Mucosa of descending colon (tissue), 3 donors: ENCODE measurements at regions not wholly inside any gene's neighbourhood (a gene's known extent, or its start where the extent isn't known, plus 50 kb on each side); places are given as distances from the start of the nearest gene placed in this dataset.

Experiments used
- ATAC-seq: fragments of 200-7000 bp; cut with Tn5 transposase; one replicate; pipeline ENCODE4 v1.9.1; 2020; ENCODE audit warnings: mild to moderate bottlenecking, moderate library complexity
- DNase-seq, 3 donors: peaks; one replicate each; pipeline ENCODE4 v3.0.0-alpha.2; 2020
- H3K36me3 ChIP-seq: fragments of 200-600 bp; one replicate; pipeline ENCODE4 v1.8.0; 2021; ENCODE audit warnings: low read depth, mild to moderate bottlenecking
- H3K4me1 ChIP-seq: fragments of 200-600 bp; one replicate; pipeline ENCODE4 v1.8.0; 2021; ENCODE audit warnings: low read depth, mild to moderate bottlenecking
- H3K4me3 ChIP-seq: fragments of 200-600 bp; one replicate; pipeline ENCODE4 v1.8.0; 2021; ENCODE audit warnings: mild to moderate bottlenecking
- H3K9me3 ChIP-seq: fragments of 200-600 bp; one replicate; pipeline ENCODE4 v1.8.0; 2021; ENCODE audit warnings: mild to moderate bottlenecking
- intact Hi-C, 2 donors: fragments of 100-400 bp; cut with DNase I in 1 of 2; cut with micrococcal nuclease in 1 of 2; formaldehyde crosslinking; loops; one replicate each; pipeline versions ENCODE4 v1.11.0 to v1.11.1; 2022; cut with DNase I, micrococcal nuclease
- TF ChIP-seq, protein P1 (sequence below): fragments of 200-600 bp; IDR thresholded peaks from one replicate; pipeline ENCODE4 v1.8.0; 2022; ENCODE audit warnings: antibody characterized with exemption, mild to moderate bottlenecking
- donor health status: DM: no; HTN: no; CAD: no; lungs with moderate emphysema.
- donor health status: DM: no; HTN: no; CAD: no.
- donor health status: DM: no; HTN: yes; CAD: no.

DNA sequence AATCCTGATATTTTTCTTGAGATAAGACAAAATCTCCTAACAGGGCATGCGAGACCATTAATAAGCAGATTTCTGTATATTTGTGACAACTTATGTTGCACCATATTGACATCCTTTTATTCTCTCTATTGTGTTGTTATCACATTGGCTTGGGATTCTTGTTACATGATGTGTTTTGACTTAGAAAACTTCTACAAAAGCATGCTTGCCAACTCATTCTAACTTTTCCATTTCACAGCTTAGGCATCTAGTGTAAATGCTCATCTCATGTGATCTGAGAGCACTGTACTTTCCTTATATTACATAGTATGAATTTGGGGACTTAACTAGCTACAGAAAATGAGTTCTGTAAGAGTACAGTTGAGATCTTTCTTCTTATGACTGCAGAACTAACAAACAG, 1040.7 kb upstream of the ADGRB3 start:
- intact Hi-C loops, result no loop called here
- DNase-seq (no peak), ATAC-seq (no peak)
- H3K36me3 ChIP-seq, result no peaks in the 10 kb centered on the region
- no peaks in the 10 kb centered on the region for H3K4me1 ChIP-seq
- TF ChIP-seq, protein P1, sequence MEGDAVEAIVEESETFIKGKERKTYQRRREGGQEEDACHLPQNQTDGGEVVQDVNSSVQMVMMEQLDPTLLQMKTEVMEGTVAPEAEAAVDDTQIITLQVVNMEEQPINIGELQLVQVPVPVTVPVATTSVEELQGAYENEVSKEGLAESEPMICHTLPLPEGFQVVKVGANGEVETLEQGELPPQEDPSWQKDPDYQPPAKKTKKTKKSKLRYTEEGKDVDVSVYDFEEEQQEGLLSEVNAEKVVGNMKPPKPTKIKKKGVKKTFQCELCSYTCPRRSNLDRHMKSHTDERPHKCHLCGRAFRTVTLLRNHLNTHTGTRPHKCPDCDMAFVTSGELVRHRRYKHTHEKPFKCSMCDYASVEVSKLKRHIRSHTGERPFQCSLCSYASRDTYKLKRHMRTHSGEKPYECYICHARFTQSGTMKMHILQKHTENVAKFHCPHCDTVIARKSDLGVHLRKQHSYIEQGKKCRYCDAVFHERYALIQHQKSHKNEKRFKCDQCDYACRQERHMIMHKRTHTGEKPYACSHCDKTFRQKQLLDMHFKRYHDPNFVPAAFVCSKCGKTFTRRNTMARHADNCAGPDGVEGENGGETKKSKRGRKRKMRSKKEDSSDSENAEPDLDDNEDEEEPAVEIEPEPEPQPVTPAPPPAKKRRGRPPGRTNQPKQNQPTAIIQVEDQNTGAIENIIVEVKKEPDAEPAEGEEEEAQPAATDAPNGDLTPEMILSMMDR, result no peak
- peaks cover 31% of the 10 kb centered on the region for H3K9me3 ChIP-seq
- no peak overlapping the region for H3K4me3 ChIP-seq

DNA sequence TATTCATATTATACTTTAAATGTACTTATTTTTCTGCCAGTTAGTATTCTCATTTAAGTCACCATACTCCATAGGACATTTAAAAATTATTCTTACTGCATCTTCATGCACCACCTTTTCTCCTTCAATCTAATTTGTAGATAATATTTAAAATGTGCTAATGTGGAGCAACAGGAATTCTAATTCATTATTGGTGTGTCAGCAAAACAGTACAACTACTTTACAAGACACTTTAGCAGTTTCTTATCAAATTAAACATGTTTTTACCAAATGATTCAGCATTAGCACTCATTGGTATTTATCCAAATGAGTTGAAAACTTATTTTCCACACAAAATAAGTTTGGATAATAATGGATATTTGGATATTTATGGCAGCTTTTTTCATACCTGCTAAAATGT, 1041.8 kb upstream of the ADGRB3 start:
- intact Hi-C loops, result no loop called here
- ATAC-seq (no peak), DNase-seq (no peak)
- H3K4me1 ChIP-seq, result no peaks in the 10 kb centered on the region
- no peak overlapping the region for H3K4me3 ChIP-seq
- H3K36me3 ChIP-seq, result no peaks in the 10 kb centered on the region
- peaks cover 25% of the 10 kb centered on the region for H3K9me3 ChIP-seq
- TF ChIP-seq, protein P1, result no peak

DNA sequence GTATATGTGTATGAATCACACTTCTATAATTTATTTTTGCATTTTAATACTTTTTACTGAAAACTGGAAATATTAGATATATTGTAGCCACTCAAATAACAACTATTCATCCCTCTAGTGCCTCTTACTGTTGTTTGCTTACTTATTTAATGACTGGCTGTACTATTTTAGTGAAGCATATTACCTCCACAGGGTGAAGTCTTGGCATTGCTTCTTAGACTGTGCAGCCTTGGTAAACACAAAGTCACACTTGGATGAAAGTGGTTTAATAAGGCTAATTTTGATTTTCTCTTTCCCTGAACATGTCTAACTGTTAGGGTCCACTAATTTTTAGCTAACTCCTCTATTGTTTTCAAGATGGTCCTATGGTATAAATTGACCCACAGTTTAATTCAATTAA, 1043.2 kb upstream of the ADGRB3 start:
- no peak for ATAC-seq
- no peaks in the 10 kb centered on the region for H3K36me3 ChIP-seq
- peaks cover 28% of the 10 kb centered on the region for H3K9me3 ChIP-seq
- H3K4me1 ChIP-seq, result no peaks in the 10 kb centered on the region
- TF ChIP-seq, protein P1, result no peak
- no peak overlapping the region for H3K4me3 ChIP-seq
- intact Hi-C loops, result no loop called here
- DNase-seq, result no peak

- Histone ChIP-seq H3K36me3 (no peaks in the 10 kb centered on the region), H3K9me3 (peaks cover 11% of the 10 kb centered on the region), H3K4me1 (no peaks in the 10 kb centered on the region), H3K4me3 (no peak overlapping the region)
- DNase-seq (no peak), ATAC-seq (no peak)
- intact Hi-C loops, result no loop called here
- TF ChIP-seq, protein P1, result no peak
These were observed 1067.2 kb upstream of the ADGRB3 start for GRCh38 chr6:67567842-67568241.

GRCh38 chr6:67563671-67564070, 1071.4 kb upstream of the ADGRB3 start:
- Histone ChIP-seq H3K36me3 (no peaks in the 10 kb centered on the region), H3K4me1 (no peaks in the 10 kb centered on the region), H3K9me3 (peaks cover 20% of the 10 kb centered on the region), H3K4me3 (no peak overlapping the region)
- ATAC-seq (no peak), DNase-seq (no peak)
- intact Hi-C loops, result no loop called here
- TF ChIP-seq, protein P1, result no peak

DNA sequence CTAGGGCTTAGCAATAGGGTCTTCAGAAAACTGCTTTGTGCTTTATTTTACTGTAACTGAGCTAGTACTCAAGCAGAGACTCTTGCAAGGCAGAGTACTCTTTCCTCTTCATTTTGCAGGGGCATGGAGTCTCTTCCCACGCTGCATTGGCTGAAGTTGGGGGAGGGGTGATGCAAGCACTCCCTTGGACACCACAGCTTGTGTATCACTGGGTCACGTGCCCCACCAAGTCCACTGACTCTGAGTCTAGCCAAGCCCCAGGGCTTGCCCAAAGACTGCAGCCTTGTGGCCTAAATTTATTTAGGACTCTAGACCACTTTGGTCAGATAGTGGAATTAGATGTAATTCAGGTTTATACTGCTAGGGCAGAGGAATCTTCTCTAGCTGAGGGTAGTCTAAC, 1075.0 kb upstream of the ADGRB3 start:
- DNase-seq (no peak), ATAC-seq (no peak)
- TF ChIP-seq, protein P1, result no peak

More for the DNA sequence above, 1075.0 kb upstream of the ADGRB3 start:
- Histone ChIP-seq H3K9me3 (peaks cover 37% of the 10 kb centered on the region), H3K36me3 (no peaks in the 10 kb centered on the region), H3K4me1 (no peaks in the 10 kb centered on the region), H3K4me3 (no peak overlapping the region)
- intact Hi-C loops, result no loop called here
